ENCODE measurements at regions not wholly inside any gene's neighbourhood (a gene's known extent, or its start where the extent isn't known, plus 50 kb on each side); places are given as distances from the start of the nearest gene placed in this dataset.
A peak's percentile ranks its signal among the peaks of the same experiment; 100 is the strongest.

GRCh38 chr4:149928507-149928906 is 112.9 kb upstream of the IQCM start:
- DNase-seq (ENCODE audit: low read depth) = no peak

- DNase-seq (ENCODE audit: low read depth) = no peak
These were observed 115.8 kb upstream of the IQCM start for GRCh38 chr4:149931431-149931830.

GRCh38 chr4:149932188-149932587 is 116.5 kb upstream of the IQCM start:
- DNase-seq (ENCODE audit: low read depth) = no peak

- DNase-seq (ENCODE audit: low read depth) = no peak
These were observed 117.5 kb upstream of the IQCM start for GRCh38 chr4:149933120-149933519.

- DNase-seq (ENCODE audit: low read depth) = no peak
These were observed 118.2 kb upstream of the IQCM start for GRCh38 chr4:149933883-149934282.

- DNase-seq (ENCODE audit: low read depth) = no peak
These were observed 128.9 kb upstream of the DCLK2 start for GRCh38 chr4:149949381-149949780.

GRCh38 chr4:149951152-149951900 is 126.9 kb upstream of the DCLK2 start:
- no peak for DNase-seq (ENCODE audit: low read depth)

GRCh38 chr4:149952101-149952500 is 126.1 kb upstream of the DCLK2 start:
- no peak for DNase-seq (ENCODE audit: low read depth)

- DNase-seq (ENCODE audit: low read depth) = no peak
These were observed 125.5 kb upstream of the DCLK2 start for GRCh38 chr4:149952716-149953115.

GRCh38 chr4:149955780-149956390 is 122.4 kb upstream of the DCLK2 start:
- DNase-seq (ENCODE audit: low read depth) = no peak

- DNase-seq (ENCODE audit: low read depth) = no peak
These were observed 121.6 kb upstream of the DCLK2 start for GRCh38 chr4:149956678-149957077.

GRCh38 chr4:149961876-149962597 is 116.2 kb upstream of the DCLK2 start:
- no peak for DNase-seq (ENCODE audit: low read depth)

GRCh38 chr4:149964001-149964796 is 114.0 kb upstream of the DCLK2 start:
- no peak for DNase-seq (ENCODE audit: low read depth)

- no peak for DNase-seq (ENCODE audit: low read depth)
These were observed 113.0 kb upstream of the DCLK2 start for GRCh38 chr4:149965206-149965605.

GRCh38 chr4:149972407-149972806 is 105.8 kb upstream of the DCLK2 start:
- DNase-seq (ENCODE audit: low read depth) = no peak

- DNase-seq (ENCODE audit: low read depth) = no peak
These were observed 105.1 kb upstream of the DCLK2 start for GRCh38 chr4:149973181-149973580.

- DNase-seq (ENCODE audit: low read depth) = no peak
These were observed 103.1 kb upstream of the DCLK2 start for GRCh38 chr4:149975172-149975571.

GRCh38 chr4:149980121-149980682 is 98.0 kb upstream of the DCLK2 start:
- no peak for DNase-seq (ENCODE audit: low read depth)

GRCh38 chr4:149980941-149981340 is 97.3 kb upstream of the DCLK2 start:
- DNase-seq (ENCODE audit: low read depth) = peak; percentile 1

GRCh38 chr4:149983401-149983800 is 94.8 kb upstream of the DCLK2 start:
- no peak for DNase-seq (ENCODE audit: low read depth)

- DNase-seq (ENCODE audit: low read depth) = no peak
These were observed 94.3 kb upstream of the DCLK2 start for GRCh38 chr4:149983931-149984330.

GRCh38 chr4:149985981-149986380 is 92.3 kb upstream of the DCLK2 start:
- no peak for DNase-seq (ENCODE audit: low read depth)

Measured in activated gamma-delta T cell treated with anti-CD3 and anti-CD28 coated beads, Interleukin-2, amount 50 U/mL, for 16 hours (primary cell).